AML-193 (cell line): ENCODE measurements at regions not wholly inside any gene's neighbourhood (a gene's known extent, or its start where the extent isn't known, plus 50 kb on each side); places are given as distances from the start of the nearest gene placed in this dataset.
A peak's percentile ranks its signal among the peaks of the same experiment; 100 is the strongest.
"Not testable (repeated sequence)": the region's sequence is repeated elsewhere in the genome, so short reads cannot be mapped to it uniquely, and the experiment has no call there.

Source experiments
- DNase-seq, 2 experiments: peaks; one replicate each; lab custom pipeline; 2025; lab: John Stamatoyannopoulos, UW

- DNase-seq: peak; percentile 12 to 25
Measured at GRCh38 chr11:81888391-81888790, 845.3 kb downstream of the FAM181B start.

- DNase-seq: no peak
Measured at GRCh38 chr11:81887671-81888070, 846.0 kb downstream of the FAM181B start.

- DNase-seq: no peak
Measured at GRCh38 chr11:81886406-81887075, 847.1 kb downstream of the FAM181B start.

- no peak for DNase-seq
Measured at GRCh38 chr11:81874635-81875034, 859.0 kb downstream of the FAM181B start.

- DNase-seq: no peak
Measured at GRCh38 chr11:81870815-81871214, 862.8 kb downstream of the FAM181B start.

GRCh38 chr11:81870066-81870412 is 863.6 kb downstream of the FAM181B start:
- DNase-seq: no peak

- DNase-seq: peak; percentile 85 to 91
Measured at GRCh38 chr11:81869351-81870065, 864.2 kb downstream of the FAM181B start.

GRCh38 chr11:81866896-81867295 is 866.8 kb downstream of the FAM181B start:
- no peak for DNase-seq

- no peak for DNase-seq
Measured at GRCh38 chr11:81857386-81857785, 876.3 kb downstream of the FAM181B start.

GRCh38 chr11:81853791-81854190 is 879.9 kb downstream of the FAM181B start:
- no peak for DNase-seq

GRCh38 chr11:81852896-81853295 is 880.8 kb downstream of the FAM181B start:
- DNase-seq: no peak

GRCh38 chr11:81840380-81840779 is 893.3 kb downstream of the FAM181B start:
- DNase-seq: no peak

GRCh38 chr11:81839976-81840375 is 893.7 kb downstream of the FAM181B start:
- no peak for DNase-seq

GRCh38 chr11:81839016-81839415 is 894.6 kb downstream of the FAM181B start:
- no peak for DNase-seq

GRCh38 chr11:81829976-81830375 is 903.7 kb downstream of the FAM181B start:
- DNase-seq: no peak

GRCh38 chr11:81825346-81825745 is 908.3 kb downstream of the FAM181B start:
- DNase-seq: no peak

- no peak for DNase-seq
Measured at GRCh38 chr11:81819462-81819861, 914.2 kb downstream of the FAM181B start.

GRCh38 chr11:81804858-81805257 is 928.8 kb downstream of the FAM181B start:
- no peak for DNase-seq

- no peak for DNase-seq
Measured at GRCh38 chr11:81802591-81802990, 931.1 kb downstream of the FAM181B start.

GRCh38 chr11:81792416-81792815 is 941.2 kb downstream of the FAM181B start:
- DNase-seq: no peak

GRCh38 chr11:81787584-81788049 is 946.0 kb downstream of the FAM181B start:
- peak; percentile 9 to 11 for DNase-seq

- DNase-seq: no peak
Measured at GRCh38 chr11:81772166-81772565, 961.5 kb downstream of the FAM181B start.

GRCh38 chr11:81769906-81770305 is 963.8 kb downstream of the FAM181B start:
- DNase-seq: not testable (repeated sequence)
